GM19023 (cell line): ENCODE measurements at regions not wholly inside any gene's neighbourhood (a gene's known extent, or its start where the extent isn't known, plus 50 kb on each side); places are given as distances from the start of the nearest gene placed in this dataset.
"Not testable (repeated sequence)": the region's sequence is repeated elsewhere in the genome, so short reads cannot be mapped to it uniquely, and the experiment has no call there.

Source experiments
- ATAC-seq: cut with Tn5 transposase; IDR thresholded peaks from one replicate; pipeline ENCODE4 v1.9.1; 2021; ENCODE audit warnings: mild to moderate bottlenecking, moderate library complexity; ENCODE audit not compliant: unreplicated experiment

- ATAC-seq, result no peak
Measured at GRCh38 chr4:65265526-65265925, 404.8 kb downstream of the EPHA5 start.

- ATAC-seq, result no peak
Measured at GRCh38 chr4:65259296-65259695, 411.0 kb downstream of the EPHA5 start.

- ATAC-seq, result no peak
Measured at GRCh38 chr4:65250916-65251315, 419.4 kb downstream of the EPHA5 start.

DNA sequence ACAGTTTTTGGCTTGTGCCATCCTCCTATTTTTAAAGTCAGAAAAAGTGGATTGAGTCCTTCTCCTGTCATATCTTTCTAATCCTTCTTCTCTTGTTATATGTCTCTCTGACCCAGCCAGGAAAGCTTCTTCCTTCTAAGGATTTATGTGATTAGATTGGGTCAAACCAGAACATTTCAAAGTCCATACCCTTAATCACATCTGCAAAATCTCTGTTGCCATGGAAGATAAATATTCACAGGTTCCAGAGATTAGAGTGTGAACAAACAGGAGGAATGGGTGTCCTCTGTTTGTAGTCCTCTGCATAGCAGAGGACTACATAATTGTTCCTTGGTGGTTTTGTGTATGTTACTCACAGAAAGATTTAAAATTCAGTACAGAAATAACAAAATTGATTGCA is 421.2 kb downstream of the EPHA5 start:
- ATAC-seq, result no peak

DNA sequence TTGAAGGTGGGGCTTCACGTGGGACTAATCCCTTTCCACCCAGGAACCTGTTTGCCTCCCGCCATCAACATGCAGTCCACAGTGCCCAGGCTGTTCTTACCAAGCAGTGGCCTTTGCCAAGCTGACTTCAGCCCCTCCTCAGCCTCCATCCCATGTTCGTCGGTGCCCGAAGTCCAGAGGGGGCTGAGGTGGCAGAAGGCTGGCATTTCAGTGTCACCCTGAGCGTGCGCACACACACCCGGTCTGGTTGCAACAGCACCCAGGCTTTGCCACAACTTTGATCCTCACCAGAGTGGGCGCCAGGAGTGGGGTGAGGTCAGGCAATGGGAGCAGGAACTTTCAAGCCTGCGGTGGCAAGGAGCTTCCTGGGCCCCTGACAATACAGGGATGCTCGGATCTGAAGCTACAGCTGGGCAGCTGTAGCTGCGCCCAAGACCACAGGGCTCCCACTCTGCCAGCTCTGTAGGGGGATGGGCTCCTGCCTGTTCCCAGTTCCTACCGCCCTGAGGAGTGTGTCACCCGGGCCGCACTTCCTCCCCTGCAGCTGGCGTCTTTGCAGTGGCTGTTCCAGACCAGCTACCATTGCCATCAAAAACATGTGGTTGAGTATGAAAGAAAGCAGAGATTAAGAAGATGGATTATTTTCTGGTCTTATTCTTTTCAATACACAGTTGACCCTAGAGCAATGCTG is 428.0 kb downstream of the EPHA5 start:
- ATAC-seq, result no peak

DNA sequence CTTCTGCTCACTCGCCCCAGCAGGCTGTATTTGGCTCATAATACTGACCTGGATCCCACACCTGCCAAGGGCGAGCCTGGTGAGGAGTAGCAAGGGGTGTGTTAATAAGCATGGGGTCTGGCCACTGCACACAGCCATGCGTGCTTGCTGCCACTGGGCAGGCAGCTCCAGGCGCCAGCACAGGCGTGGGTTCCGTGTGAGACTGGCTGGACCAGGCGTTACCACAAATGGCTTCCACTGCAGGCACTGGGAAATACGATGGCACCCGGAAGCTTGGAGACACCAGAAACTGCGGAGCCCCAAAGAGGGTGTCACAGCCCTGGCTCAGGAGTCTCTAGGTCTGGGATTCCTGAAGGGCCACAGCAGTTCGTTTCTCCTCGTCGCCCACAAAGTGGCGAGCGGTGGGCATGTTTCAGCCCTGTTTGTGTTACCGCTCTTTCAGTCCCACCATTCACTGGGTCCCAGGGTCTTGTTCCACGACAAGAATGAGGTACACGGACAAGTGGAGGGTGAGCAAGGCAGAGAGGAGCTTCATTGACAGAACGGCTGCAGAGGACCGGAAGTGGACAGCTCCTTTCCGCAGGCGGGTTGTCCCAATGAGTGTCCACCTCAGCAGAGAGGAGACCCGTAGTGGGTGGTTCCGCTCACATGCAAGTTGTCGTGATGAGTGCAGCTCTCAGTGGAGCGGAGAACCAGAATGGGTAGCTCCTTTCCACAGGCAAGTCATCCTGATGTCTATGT is 428.9 kb downstream of the EPHA5 start:
- no peak for ATAC-seq

DNA sequence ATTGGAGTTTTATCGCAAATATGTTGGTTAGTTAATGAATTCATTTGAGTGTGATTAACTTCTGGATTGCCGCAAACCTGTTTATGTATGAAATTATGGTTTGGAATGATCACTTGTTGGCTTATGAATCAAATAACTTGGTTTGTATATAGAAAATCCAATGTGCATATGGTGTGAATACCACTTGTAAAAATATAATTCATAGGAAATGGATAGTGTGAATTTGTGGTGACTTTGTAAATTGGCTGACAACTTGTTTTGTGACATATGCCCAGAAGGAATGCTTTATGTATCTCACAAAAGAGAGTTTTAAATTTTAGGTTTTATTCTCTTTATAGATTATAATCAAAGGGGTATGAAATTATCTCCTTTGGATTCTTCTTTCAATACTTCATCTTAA is 436.2 kb downstream of the EPHA5 start:
- no peak for ATAC-seq

GRCh38 chr4:65227628-65228027 is 442.7 kb downstream of the EPHA5 start:
- ATAC-seq, result no peak

DNA sequence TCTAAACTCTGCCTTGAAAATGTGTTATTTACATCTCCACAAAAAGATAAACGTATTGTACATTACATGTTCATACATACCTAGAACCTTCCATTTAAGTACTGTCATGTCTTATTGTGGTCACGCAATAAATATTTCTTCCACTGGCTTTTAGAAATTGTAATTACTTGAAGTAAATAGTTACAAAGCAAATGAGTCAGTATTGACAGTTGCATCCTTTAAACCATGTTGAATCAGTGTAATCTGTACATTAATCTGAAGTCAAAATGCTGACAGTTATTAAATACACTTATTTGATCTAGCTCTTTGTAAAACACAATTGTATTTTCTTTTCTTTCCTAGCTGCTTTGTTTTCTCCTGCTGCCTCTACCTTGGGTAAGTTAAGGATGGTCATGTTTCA is 446.7 kb downstream of the EPHA5 start:
- ATAC-seq, result no peak

- not testable (repeated sequence) for ATAC-seq
Measured at GRCh38 chr4:65223074-65223473, 447.2 kb downstream of the EPHA5 start.

DNA sequence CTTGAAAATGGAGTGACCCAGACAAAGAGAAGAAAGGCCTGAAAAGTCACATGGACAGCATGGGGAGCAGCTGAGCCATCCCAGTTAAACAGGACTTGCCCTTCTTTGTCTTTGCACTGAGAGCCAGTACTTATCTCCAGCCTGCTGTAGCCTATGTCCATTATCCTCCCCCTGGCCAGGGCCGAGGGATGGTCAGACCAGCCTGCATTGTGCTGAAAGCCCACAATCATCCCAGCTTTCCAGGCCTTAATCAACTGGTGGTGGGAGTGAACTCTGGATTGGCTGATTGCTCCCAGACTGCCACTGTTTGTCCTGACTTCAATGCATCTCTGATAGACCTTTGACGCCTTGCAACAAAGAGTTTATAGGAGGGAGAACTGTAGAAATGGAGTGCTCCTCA is 453.1 kb downstream of the EPHA5 start:
- ATAC-seq, result no peak

- no peak for ATAC-seq
Measured at GRCh38 chr4:65202853-65203236, 467.4 kb downstream of the EPHA5 start.

DNA sequence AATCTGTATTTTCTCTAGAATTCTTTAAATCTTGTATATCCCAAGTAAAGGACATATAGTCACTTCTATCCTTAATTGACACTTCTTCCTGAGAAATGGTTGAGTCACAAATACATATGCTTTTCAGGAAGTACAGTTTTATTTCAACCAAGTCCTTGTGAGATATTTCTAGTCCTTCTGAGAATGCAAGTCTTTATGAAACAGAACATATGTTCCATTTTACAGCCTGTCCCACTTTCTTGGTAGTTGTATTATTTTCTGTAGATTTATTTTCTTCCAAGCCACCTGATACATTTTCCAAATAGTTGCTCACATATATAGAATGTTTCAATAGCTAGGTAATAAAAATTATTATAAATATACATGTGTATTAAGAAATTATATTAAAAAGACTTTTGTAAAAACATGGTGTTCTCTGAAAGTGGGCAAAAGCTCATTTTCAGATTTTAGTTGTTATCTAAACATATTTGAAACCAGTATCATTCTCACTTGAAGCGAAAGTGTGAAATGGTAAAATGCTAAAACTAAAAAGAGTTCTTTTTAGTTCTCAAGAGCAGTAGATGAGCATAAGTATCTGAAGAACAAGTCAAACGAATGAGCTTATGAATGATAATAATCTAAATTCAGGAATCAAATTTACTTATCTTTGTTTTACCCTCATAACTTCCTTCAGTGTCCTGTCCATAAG is 468.0 kb downstream of the EPHA5 start:
- no peak for ATAC-seq

DNA sequence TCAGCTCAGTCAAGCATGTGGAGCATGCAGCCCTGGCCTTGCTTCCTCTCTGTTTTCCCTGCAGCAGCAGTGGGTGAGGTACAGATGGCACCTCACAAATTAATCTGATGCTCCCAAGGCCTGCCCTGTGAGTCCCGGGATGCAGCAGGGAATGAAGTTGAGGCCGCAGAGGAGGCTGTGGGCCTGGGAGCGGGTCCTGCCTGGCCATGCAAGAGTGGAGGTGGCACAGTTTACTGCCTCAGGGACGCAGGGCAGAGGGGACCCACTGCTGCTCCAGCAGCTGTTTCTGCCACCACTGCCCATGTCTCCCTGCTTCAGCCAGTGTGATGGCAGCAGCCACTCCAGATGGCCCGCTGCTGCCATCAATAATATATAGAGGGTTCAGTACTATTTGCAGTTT is 474.6 kb downstream of the EPHA5 start:
- no peak for ATAC-seq

DNA sequence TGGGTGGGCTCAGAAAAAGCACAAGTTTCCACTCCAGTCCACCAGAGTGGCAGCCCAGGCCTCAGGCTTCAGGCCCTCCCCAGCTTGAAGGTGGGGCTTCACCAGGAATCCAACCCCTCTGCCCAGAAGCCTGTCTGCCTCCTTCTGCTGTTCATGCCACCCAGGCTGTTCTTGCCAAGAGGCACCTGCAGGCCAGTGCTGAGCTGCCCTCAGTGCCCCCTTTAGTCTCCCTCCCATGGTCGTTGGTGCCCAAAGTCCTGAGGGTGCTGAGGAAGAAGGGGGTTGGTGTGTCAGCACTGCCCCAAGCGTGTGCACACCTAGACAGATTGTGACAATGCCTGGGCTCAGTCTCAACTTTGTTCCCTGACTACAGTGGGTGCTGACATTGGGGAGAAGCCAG is 475.3 kb downstream of the EPHA5 start:
- no peak for ATAC-seq

DNA sequence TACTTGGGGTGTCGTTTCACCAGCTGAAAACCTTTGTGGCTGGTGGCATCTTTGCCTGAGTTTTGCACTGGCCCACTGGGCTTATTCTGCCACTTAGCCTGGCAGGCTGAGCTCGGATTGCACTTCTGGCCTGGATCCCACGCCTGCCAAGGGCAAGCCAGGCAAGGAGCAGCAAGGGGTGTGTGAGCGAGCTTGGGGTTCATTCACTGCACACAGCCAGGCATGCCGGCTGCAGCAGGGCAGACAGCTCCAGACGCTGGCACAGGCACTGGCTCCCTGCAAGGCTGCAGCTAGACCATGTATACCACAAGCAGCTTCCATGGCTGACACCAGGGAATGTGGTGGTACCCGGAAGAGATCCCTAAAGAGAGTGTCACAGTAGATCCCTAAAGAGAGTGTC is 476.3 kb downstream of the EPHA5 start:
- ATAC-seq, result no peak

DNA sequence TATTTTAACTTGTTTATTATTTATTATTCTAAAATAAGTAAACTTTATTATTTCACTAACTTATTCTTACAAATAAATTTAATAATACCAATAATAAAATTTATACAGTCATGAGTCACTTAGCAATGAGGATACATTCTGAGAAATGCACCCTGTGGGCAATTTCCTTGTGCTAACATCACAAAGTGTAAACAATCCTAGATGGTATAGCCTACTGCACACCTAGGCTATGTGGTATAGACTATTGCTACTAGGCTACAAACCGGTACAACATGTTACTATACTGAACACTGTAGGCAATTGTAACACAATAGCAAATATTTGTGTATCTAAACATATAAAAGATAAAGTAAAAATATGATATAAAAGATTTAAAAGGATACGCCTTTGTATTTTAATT is 479.5 kb downstream of the EPHA5 start:
- no peak for ATAC-seq

GRCh38 chr4:65175585-65175984 is 494.7 kb downstream of the EPHA5 start:
- ATAC-seq, result no peak

GRCh38 chr4:65170768-65171514 is 499.3 kb downstream of the EPHA5 start:
- ATAC-seq, result no peak

DNA sequence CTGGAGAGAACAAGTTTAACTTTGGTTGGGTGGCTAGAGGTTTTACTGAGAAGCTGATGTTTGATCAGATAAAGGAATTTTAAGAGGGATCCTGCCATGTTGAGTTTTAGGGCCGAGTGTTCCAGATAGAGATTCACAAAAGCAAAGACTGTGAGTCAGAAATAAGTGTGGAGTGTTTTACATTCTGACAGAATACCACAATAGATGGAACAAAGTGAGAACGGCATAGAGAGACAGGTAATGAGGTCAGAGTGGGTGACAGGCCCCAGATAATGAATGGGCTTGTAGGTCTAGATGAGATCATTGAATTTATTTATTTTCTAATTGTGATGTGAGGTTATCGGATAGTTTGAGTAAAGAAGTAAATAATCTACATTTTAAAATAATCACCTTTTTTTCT is 502.6 kb downstream of the EPHA5 start:
- no peak for ATAC-seq

- no peak for ATAC-seq
Measured at GRCh38 chr4:65152205-65152604, 518.1 kb downstream of the EPHA5 start.
